ENCODE measurements at regions not wholly inside any gene's neighbourhood (a gene's known extent, or its start where the extent isn't known, plus 50 kb on each side); places are given as distances from the start of the nearest gene placed in this dataset.

GRCh38 chr14:106204063-106204462 lies 677.7 kb downstream of the TMEM121 start:
- no peak overlapping the region for H3K4me3 ChIP-seq (ENCODE audit: low read depth in 1 of 5, low read length in 5 of 5)
- H3K4me1 ChIP-seq (ENCODE audit: control insufficient read depth in 5 of 5, insufficient read depth in 5 of 5, low read length in 5 of 5), result no peaks in the 10 kb centered on the region
- H3K36me3 ChIP-seq (ENCODE audit: control insufficient read depth in 5 of 5, insufficient read depth in 5 of 5, low read length in 5 of 5), result no peaks in the 10 kb centered on the region
- H3K9ac ChIP-seq (ENCODE audit: low read length in 5 of 5), result no peak overlapping the region
- H3K9me3 ChIP-seq (ENCODE audit: control insufficient read depth in 5 of 5, low read length in 5 of 5), result peaks cover 0 to 2% (median 0%) of the 10 kb centered on the region in 5 donors
- H3K27me3 ChIP-seq (ENCODE audit: control insufficient read depth in 5 of 5, insufficient read depth in 4 of 5, low read length in 5 of 5), result peaks cover 0 to 5% (median 0%) of the 10 kb centered on the region in 5 donors
- no peak overlapping the region for H3K27ac ChIP-seq (ENCODE audit: low read depth, low read length)

GRCh38 chr14:106207316-106207715 lies 680.9 kb downstream of the TMEM121 start:
- no peaks in the 10 kb centered on the region for H3K36me3 ChIP-seq (ENCODE audit: control insufficient read depth in 5 of 5, insufficient read depth in 5 of 5, low read length in 5 of 5)
- H3K27ac ChIP-seq (ENCODE audit: low read depth, low read length), result no peak overlapping the region
- H3K4me1 ChIP-seq (ENCODE audit: control insufficient read depth in 5 of 5, insufficient read depth in 5 of 5, low read length in 5 of 5), result no peaks in the 10 kb centered on the region
- H3K9ac ChIP-seq (ENCODE audit: low read length in 5 of 5), result no peak overlapping the region
- H3K4me3 ChIP-seq (ENCODE audit: low read depth in 1 of 5, low read length in 5 of 5), result no peak overlapping the region
- peaks cover 0 to 2% (median 0%) of the 10 kb centered on the region in 5 donors for H3K9me3 ChIP-seq (ENCODE audit: control insufficient read depth in 5 of 5, low read length in 5 of 5)
- H3K27me3 ChIP-seq (ENCODE audit: control insufficient read depth in 5 of 5, insufficient read depth in 4 of 5, low read length in 5 of 5), result peaks cover 0 to 8% (median under 1%) of the 10 kb centered on the region in 5 donors

- Histone ChIP-seq H3K27me3 (ENCODE audit: control insufficient read depth in 5 of 5, insufficient read depth in 4 of 5, low read length in 5 of 5) (peaks cover 0 to 9% (median 4%) of the 10 kb centered on the region in 5 donors), H3K4me3 (ENCODE audit: low read depth in 1 of 5, low read length in 5 of 5) (no peak overlapping the region), H3K36me3 (ENCODE audit: control insufficient read depth in 5 of 5, insufficient read depth in 5 of 5, low read length in 5 of 5) (no peaks in the 10 kb centered on the region), H3K27ac (ENCODE audit: low read depth, low read length) (no peak overlapping the region), H3K9ac (ENCODE audit: low read length in 5 of 5) (no peak overlapping the region), H3K9me3 (ENCODE audit: control insufficient read depth in 5 of 5, low read length in 5 of 5) (peaks cover 0 to 2% (median 0%) of the 10 kb centered on the region in 5 donors), H3K4me1 (ENCODE audit: control insufficient read depth in 5 of 5, insufficient read depth in 5 of 5, low read length in 5 of 5) (no peaks in the 10 kb centered on the region)
Observed at GRCh38 chr14:106208794-106209193, 682.4 kb downstream of the TMEM121 start.

DNA sequence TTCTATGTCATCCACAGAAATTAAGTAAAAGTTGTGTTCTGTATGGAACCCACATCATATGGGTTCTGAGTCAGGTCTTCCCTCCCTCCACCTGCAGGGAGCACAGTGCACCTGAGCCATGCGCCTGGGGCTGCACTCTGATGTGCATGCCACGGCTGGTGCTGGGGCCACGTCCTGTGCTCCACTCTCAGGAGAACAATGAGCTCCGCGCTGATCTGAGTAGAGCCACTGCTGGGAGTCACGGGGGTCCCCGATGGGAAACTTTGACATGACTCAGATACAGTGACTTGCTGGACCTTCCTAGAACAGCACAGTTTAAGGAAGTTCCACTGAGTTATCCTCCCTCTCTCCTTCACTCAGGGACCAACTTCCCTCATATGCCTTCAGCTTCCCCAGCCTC lies 683.4 kb downstream of the TMEM121 start:
- no peaks in the 10 kb centered on the region for H3K4me1 ChIP-seq (ENCODE audit: control insufficient read depth in 5 of 5, insufficient read depth in 5 of 5, low read length in 5 of 5)
- no peak overlapping the region for H3K9ac ChIP-seq (ENCODE audit: low read length in 5 of 5)
- H3K36me3 ChIP-seq (ENCODE audit: control insufficient read depth in 5 of 5, insufficient read depth in 5 of 5, low read length in 5 of 5), result no peaks in the 10 kb centered on the region
- H3K27me3 ChIP-seq (ENCODE audit: control insufficient read depth in 5 of 5, insufficient read depth in 4 of 5, low read length in 5 of 5), result peaks cover 0 to 9% (median 4%) of the 10 kb centered on the region in 5 donors
- no peak overlapping the region for H3K27ac ChIP-seq (ENCODE audit: low read depth, low read length)
- no peak overlapping the region for H3K4me3 ChIP-seq (ENCODE audit: low read depth in 1 of 5, low read length in 5 of 5)
- H3K9me3 ChIP-seq (ENCODE audit: control insufficient read depth in 5 of 5, low read length in 5 of 5), result peaks cover 0 to 3% (median 0%) of the 10 kb centered on the region in 5 donors

DNA sequence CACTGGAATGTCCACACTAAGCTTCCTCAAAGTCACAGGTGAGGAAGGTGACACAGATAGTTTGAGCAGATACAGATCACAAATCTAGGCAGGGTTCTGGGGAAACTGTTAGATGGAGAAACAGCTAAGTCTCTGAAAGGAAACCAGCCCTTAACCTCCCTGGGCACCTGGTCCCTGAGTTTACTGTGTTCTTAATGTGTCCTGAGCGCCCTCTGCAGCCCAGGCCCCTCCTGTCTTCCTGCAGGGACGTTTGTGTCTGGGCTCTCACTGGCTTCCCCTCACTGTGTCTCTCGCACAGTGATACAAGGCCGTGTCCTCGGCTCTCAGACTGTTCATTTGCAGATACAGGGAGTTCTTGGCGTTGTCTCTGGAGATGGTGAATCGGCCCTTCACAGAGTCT lies 684.3 kb downstream of the TMEM121 start:
- Histone ChIP-seq H3K36me3 (ENCODE audit: control insufficient read depth in 5 of 5, insufficient read depth in 5 of 5, low read length in 5 of 5) (no peaks in the 10 kb centered on the region), H3K4me1 (ENCODE audit: control insufficient read depth in 5 of 5, insufficient read depth in 5 of 5, low read length in 5 of 5) (no peaks in the 10 kb centered on the region), H3K27ac (ENCODE audit: low read depth, low read length) (no peak overlapping the region), H3K27me3 (ENCODE audit: control insufficient read depth in 5 of 5, insufficient read depth in 4 of 5, low read length in 5 of 5) (peaks cover 0 to 9% (median 4%) of the 10 kb centered on the region in 5 donors), H3K4me3 (ENCODE audit: low read depth in 1 of 5, low read length in 5 of 5) (no peak overlapping the region), H3K9me3 (ENCODE audit: control insufficient read depth in 5 of 5, low read length in 5 of 5) (peaks cover 0 to 3% (median 0%) of the 10 kb centered on the region in 5 donors), H3K9ac (ENCODE audit: low read length in 5 of 5) (no peak overlapping the region)

GRCh38 chr14:106211334-106211900 lies 685.0 kb downstream of the TMEM121 start:
- Histone ChIP-seq H3K27me3 (ENCODE audit: control insufficient read depth in 5 of 5, insufficient read depth in 4 of 5, low read length in 5 of 5) (peaks cover 0 to 9% (median 4%) of the 10 kb centered on the region in 5 donors), H3K9me3 (ENCODE audit: control insufficient read depth in 5 of 5, low read length in 5 of 5) (peaks cover 0 to 3% (median 0%) of the 10 kb centered on the region in 5 donors), H3K9ac (ENCODE audit: low read length in 5 of 5) (no peak overlapping the region), H3K4me3 (ENCODE audit: low read depth in 1 of 5, low read length in 5 of 5) (no peak overlapping the region), H3K4me1 (ENCODE audit: control insufficient read depth in 5 of 5, insufficient read depth in 5 of 5, low read length in 5 of 5) (no peaks in the 10 kb centered on the region), H3K36me3 (ENCODE audit: control insufficient read depth in 5 of 5, insufficient read depth in 5 of 5, low read length in 5 of 5) (no peaks in the 10 kb centered on the region), H3K27ac (ENCODE audit: low read depth, low read length) (no peak overlapping the region)

DNA sequence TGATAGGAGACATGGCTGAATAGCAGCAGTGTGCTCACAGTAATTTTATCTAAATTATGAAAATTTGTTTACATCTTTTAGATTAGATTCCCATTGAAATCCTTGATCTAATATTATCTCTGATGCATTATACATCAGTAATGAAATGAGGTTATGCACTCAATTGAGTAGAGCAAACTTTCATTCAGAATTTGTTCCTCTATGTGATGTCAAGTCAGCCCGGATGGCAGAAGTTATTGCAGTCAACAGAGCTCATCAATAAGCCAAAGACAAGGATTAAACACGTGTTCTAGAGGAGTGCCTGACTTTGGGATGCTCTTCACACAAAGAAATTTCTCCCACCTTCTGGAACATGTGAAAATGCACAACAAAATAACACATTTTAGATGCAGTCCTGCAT lies 688.8 kb downstream of the TMEM121 start:
- H3K9me3 ChIP-seq (ENCODE audit: control insufficient read depth in 5 of 5, low read length in 5 of 5), result peaks cover 0 to 3% (median 0%) of the 10 kb centered on the region in 5 donors
- no peak overlapping the region for H3K9ac ChIP-seq (ENCODE audit: low read length in 5 of 5)
- H3K27me3 ChIP-seq (ENCODE audit: control insufficient read depth in 5 of 5, insufficient read depth in 4 of 5, low read length in 5 of 5), result peaks cover 0 to 7% (median 3%) of the 10 kb centered on the region in 5 donors
- H3K4me1 ChIP-seq (ENCODE audit: control insufficient read depth in 5 of 5, insufficient read depth in 5 of 5, low read length in 5 of 5), result no peaks in the 10 kb centered on the region
- H3K4me3 ChIP-seq (ENCODE audit: low read depth in 1 of 5, low read length in 5 of 5), result no peak overlapping the region
- no peaks in the 10 kb centered on the region for H3K36me3 ChIP-seq (ENCODE audit: control insufficient read depth in 5 of 5, insufficient read depth in 5 of 5, low read length in 5 of 5)
- no peak overlapping the region for H3K27ac ChIP-seq (ENCODE audit: low read depth, low read length)

GRCh38 chr14:106216679-106217078 lies 690.3 kb downstream of the TMEM121 start:
- Histone ChIP-seq H3K4me3 (ENCODE audit: low read depth in 1 of 5, low read length in 5 of 5) (no peak overlapping the region), H3K36me3 (ENCODE audit: control insufficient read depth in 5 of 5, insufficient read depth in 5 of 5, low read length in 5 of 5) (no peaks in the 10 kb centered on the region), H3K27me3 (ENCODE audit: control insufficient read depth in 5 of 5, insufficient read depth in 4 of 5, low read length in 5 of 5) (peaks cover 0 to 5% (median 3%) of the 10 kb centered on the region in 5 donors), H3K27ac (ENCODE audit: low read depth, low read length) (no peak overlapping the region), H3K9ac (ENCODE audit: low read length in 5 of 5) (no peak overlapping the region), H3K9me3 (ENCODE audit: control insufficient read depth in 5 of 5, low read length in 5 of 5) (peaks cover 0 to 3% (median 0%) of the 10 kb centered on the region in 5 donors), H3K4me1 (ENCODE audit: control insufficient read depth in 5 of 5, insufficient read depth in 5 of 5, low read length in 5 of 5) (no peaks in the 10 kb centered on the region)

- H3K36me3 ChIP-seq (ENCODE audit: control insufficient read depth in 5 of 5, insufficient read depth in 5 of 5, low read length in 5 of 5), result no peaks in the 10 kb centered on the region
- H3K27me3 ChIP-seq (ENCODE audit: control insufficient read depth in 5 of 5, insufficient read depth in 4 of 5, low read length in 5 of 5), result peaks cover 0 to 3% (median 0%) of the 10 kb centered on the region in 5 donors
- H3K9me3 ChIP-seq (ENCODE audit: control insufficient read depth in 5 of 5, low read length in 5 of 5), result peaks cover 0 to 3% (median 0%) of the 10 kb centered on the region in 5 donors
- H3K4me3 ChIP-seq (ENCODE audit: low read depth in 1 of 5, low read length in 5 of 5), result no peak overlapping the region
- no peak overlapping the region for H3K27ac ChIP-seq (ENCODE audit: low read depth, low read length)
- H3K4me1 ChIP-seq (ENCODE audit: control insufficient read depth in 5 of 5, insufficient read depth in 5 of 5, low read length in 5 of 5), result no peaks in the 10 kb centered on the region
- H3K9ac ChIP-seq (ENCODE audit: low read length in 5 of 5), result no peak overlapping the region
Observed at GRCh38 chr14:106218174-106218573, 691.8 kb downstream of the TMEM121 start.

DNA sequence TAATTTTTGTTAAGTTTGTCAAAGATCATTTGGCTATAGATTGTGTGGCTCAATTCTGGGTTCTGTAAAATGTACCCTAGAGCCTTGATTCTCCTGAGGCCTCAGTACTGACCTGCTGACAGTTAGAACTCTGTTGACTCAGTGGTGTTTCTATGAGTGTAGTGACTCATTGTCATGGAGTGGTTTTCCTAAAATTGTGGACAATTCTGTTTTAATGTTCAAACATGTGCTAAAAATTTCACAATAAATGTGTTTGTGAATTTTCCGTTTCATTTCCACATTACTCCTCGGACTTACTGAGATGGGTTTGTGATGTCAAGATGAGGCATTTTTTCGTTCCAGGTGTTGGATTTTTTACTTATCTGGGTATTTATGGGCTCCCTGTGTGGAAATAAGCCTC lies 695.9 kb downstream of the TMEM121 start:
- Histone ChIP-seq H3K27ac (ENCODE audit: low read depth, low read length) (no peak overlapping the region), H3K4me1 (ENCODE audit: control insufficient read depth in 5 of 5, insufficient read depth in 5 of 5, low read length in 5 of 5) (no peaks in the 10 kb centered on the region), H3K27me3 (ENCODE audit: control insufficient read depth in 5 of 5, insufficient read depth in 4 of 5, low read length in 5 of 5) (peaks cover 0 to 3% (median 0%) of the 10 kb centered on the region in 5 donors), H3K9me3 (ENCODE audit: control insufficient read depth in 5 of 5, low read length in 5 of 5) (no peaks in the 10 kb centered on the region), H3K9ac (ENCODE audit: low read length in 5 of 5) (no peak overlapping the region), H3K4me3 (ENCODE audit: low read depth in 1 of 5, low read length in 5 of 5) (no peak overlapping the region), H3K36me3 (ENCODE audit: control insufficient read depth in 5 of 5, insufficient read depth in 5 of 5, low read length in 5 of 5) (no peaks in the 10 kb centered on the region)
